Thymus (tissue), 11 donors: ENCODE measurements at regions not wholly inside any gene's neighbourhood (a gene's known extent, or its start where the extent isn't known, plus 50 kb on each side); places are given as distances from the start of the nearest gene placed in this dataset.

Experiments used
- DNase-seq, 9 donors: peaks; one replicate each; pipeline ENCODE4 v3.0.0-alpha.2; 2013; ENCODE audit warnings: low spot score in 9 of 9, low read depth in 6 of 9, missing footprints in 1 of 9
- H3K27ac ChIP-seq, 2 donors: one replicate each; pipeline ENCODE4 v1.5.1; 2013; ENCODE audit warnings: control low read depth in 1 of 2, low read depth in 1 of 2, low read length in 1 of 2, mild to moderate bottlenecking in 1 of 2, moderate library complexity in 1 of 2
- H3K27me3 ChIP-seq, 2 donors: one replicate each; pipeline ENCODE4 v1.5.1; 2013; ENCODE audit warnings: low read length in 1 of 2; ENCODE audit not compliant: control insufficient read depth in 2 of 2, insufficient read depth in 1 of 2
- H3K36me3 ChIP-seq, 2 donors: one replicate each; pipeline ENCODE4 v1.5.1; 2013; ENCODE audit warnings: low read length in 1 of 2, mild to moderate bottlenecking in 1 of 2, moderate library complexity in 1 of 2; ENCODE audit not compliant: control insufficient read depth in 2 of 2, insufficient read depth in 2 of 2
- H3K4me1 ChIP-seq, 2 donors: one replicate each; pipeline ENCODE4 v1.5.1; 2013; ENCODE audit warnings: low read length in 2 of 2; ENCODE audit not compliant: control insufficient read depth in 2 of 2, insufficient read depth in 2 of 2
- H3K4me3 ChIP-seq, 2 donors: one replicate each; pipeline ENCODE4 v1.5.1; 2013; ENCODE audit warnings: low read length in 2 of 2, control low read depth in 1 of 2, mild to moderate bottlenecking in 1 of 2
- H3K9me3 ChIP-seq, 2 donors: one replicate each; pipeline ENCODE4 v1.5.1; 2013; ENCODE audit warnings: low read length in 1 of 2, mild to moderate bottlenecking in 1 of 2; ENCODE audit not compliant: control insufficient read depth in 2 of 2, insufficient read depth in 1 of 2
- WGBS: extraction: QIAGEN DNeasy Blood & Tissue Kit; methylation state at CpG from one replicate; pipeline ENCODE4 v1.1.7; 2013; 5-methylcytosine and 5-hydroxymethylcytosine counted together
- donor health status: healthy.

DNA sequence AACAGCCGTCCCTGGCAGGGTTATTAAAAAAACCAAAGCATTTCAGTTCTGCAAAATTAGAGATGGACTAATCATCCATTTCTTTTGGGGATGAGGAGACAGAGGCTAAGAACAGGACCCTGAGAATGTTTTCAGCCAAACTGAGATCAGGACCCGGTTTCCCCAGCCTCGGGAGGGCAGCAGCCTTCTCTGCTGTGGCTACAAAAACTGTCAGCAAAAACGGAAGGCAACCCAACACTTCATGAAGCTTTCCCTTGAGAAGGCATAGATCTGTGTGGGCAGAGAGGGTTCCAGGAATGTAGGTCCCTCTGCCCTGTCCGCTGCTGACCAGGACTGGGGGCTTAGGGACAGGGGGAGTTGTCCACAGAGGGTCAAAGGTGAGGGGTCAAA lies 313.5 kb downstream of the TCERG1L start:
- H3K4me3 ChIP-seq: no peak overlapping the region
- no peaks in the 10 kb centered on the region for H3K36me3 ChIP-seq
- H3K9me3 ChIP-seq: no peaks in the 10 kb centered on the region
- WGBS: 80% methylated on average over 5 of the region's 5 CpGs
- H3K4me1 ChIP-seq: no peaks in the 10 kb centered on the region
- H3K27me3 ChIP-seq: no peaks in the 10 kb centered on the region
- no peak overlapping the region for H3K27ac ChIP-seq
- DNase-seq: no peak

DNA sequence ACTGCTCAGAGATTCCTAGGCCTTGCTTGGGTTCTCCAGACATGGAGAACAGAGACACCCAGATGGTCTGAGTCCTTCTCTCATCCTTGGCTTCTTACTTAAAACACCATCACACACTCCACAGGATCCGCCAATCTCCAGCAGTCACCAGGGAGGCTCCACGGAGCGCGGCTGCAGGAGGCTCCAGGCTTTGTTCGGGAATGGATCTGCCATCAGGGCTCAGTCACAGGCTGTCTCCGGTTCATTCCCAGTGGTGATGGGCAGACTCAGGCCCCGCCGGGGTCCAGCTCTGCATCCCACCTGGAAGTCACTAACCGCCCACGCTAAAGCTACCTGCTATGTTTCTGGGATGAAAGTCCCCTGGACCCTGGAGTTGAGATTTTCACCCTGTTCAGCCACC lies 312.9 kb downstream of the TCERG1L start:
- no peak overlapping the region for H3K4me3 ChIP-seq
- WGBS: 96% methylated on average over 10 of the region's 10 CpGs
- H3K27ac ChIP-seq: no peak overlapping the region
- H3K27me3 ChIP-seq: no peaks in the 10 kb centered on the region
- no peaks in the 10 kb centered on the region for H3K9me3 ChIP-seq
- no peak for DNase-seq
- H3K4me1 ChIP-seq: no peaks in the 10 kb centered on the region
- H3K36me3 ChIP-seq: no peaks in the 10 kb centered on the region

DNA sequence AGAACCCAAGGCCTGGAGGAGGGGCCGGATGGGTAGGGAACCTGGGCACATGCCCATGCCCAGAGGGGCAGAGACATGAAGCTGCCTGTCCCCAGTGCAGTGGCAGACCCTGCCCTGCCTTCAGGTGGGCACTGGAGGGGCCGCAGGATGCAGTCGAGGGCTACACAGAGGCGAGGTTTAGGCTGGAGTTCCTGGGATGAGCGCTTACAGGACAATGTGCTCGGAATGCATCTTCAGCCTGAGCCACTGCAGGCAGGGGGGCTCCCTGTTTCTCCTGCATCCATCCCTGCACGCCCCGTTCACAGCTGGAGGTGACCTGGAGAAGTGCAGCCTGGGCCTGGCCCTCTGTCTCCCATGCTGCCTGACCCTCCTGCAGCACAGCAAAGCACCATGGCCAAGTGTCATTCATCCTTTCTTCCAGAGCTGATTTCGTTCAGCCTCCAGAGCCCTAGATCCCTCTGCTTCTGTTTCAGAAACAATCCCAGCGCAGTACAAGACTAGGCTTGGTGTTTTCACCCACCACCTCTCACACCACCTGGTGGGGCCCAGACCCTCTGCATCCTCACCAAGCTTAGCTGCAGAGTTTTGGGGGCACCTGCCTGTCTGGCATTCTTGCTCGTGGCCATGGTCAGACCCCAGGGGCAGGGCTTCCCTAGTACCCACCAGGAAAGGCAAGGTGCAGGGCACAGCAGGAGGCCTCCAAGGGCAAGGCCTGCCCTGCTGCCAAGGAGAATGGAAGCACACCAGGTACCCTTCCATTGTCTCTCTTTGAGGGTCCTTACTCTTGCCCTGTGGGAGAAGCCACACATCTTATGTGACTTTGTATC lies 311.9 kb downstream of the TCERG1L start:
- Histone ChIP-seq H3K27me3 (no peaks in the 10 kb centered on the region), H3K4me1 (no peaks in the 10 kb centered on the region), H3K9me3 (no peaks in the 10 kb centered on the region), H3K4me3 (no peak overlapping the region), H3K27ac (no peak overlapping the region), H3K36me3 (no peaks in the 10 kb centered on the region)
- DNase-seq: no peak
- WGBS: 92% methylated on average over 11 of the region's 11 CpGs

DNA sequence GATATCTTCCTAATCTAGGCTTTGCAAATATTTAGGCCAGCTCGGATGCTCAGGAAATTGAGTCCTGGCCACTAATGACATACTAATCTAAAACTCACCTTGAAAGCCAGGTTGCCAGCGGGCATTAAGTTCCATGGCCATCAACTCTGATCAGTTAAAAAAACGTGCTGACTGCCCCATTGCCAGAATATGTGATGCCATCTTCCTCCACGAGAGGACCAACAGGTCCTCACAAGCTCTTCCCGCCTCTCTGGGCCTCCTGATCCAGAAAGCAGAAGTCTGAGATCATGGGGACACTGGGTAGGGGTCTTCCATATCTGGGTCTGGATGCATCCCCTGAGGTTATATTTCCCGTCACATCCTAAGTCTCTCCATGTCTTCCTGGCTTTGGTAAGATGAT lies 311.3 kb downstream of the TCERG1L start:
- 84% methylated on average over 6 of the region's 6 CpGs for WGBS
- Histone ChIP-seq H3K36me3 (no peaks in the 10 kb centered on the region), H3K27me3 (no peaks in the 10 kb centered on the region), H3K9me3 (no peaks in the 10 kb centered on the region), H3K4me1 (no peaks in the 10 kb centered on the region), H3K4me3 (no peak overlapping the region), H3K27ac (no peak overlapping the region)
- no peak for DNase-seq

DNA sequence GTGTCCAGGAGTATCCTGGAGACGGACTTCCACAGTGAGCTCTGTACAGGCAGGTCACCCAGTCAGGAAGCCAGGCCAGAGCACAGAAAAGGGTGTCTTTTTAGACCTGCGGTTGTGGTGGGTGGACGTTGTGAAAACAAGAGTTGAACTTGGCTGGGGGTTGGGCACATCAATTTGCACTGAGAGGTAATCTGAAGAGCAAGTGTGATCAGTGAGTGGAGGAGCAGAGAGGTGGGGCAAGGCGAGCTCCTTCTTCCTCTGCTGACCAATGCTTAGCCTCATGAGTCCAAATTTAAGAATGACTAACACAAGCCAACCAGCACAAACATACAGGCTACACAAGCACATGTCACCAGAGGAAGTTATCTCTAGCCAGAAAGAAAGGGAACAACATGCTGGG lies 310.8 kb downstream of the TCERG1L start:
- Histone ChIP-seq H3K9me3 (no peaks in the 10 kb centered on the region), H3K27ac (no peak overlapping the region), H3K4me3 (no peak overlapping the region), H3K4me1 (no peaks in the 10 kb centered on the region), H3K27me3 (no peaks in the 10 kb centered on the region), H3K36me3 (no peaks in the 10 kb centered on the region)
- 81% methylated on average over 4 of the region's 4 CpGs for WGBS
- DNase-seq: no peak

DNA sequence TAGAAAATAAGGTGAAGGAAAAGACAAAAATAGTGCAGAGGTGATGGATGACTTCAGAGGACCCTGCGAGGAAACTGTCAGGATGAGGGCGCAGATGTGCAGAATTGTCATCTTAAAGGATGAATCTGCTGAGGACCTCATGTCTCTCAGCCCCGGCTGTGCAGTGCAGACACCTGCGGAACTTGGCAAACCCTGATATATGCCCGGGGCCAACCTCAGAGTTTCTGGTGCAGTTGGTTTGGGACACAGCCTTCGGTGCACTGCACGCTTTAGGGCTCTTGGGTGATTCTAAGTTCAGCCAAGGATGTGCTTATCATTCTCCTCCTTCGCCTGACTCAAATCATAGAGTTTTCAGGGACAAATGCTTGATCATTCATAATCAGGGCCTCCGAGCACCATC lies 310.1 kb downstream of the TCERG1L start:
- Histone ChIP-seq H3K9me3 (no peaks in the 10 kb centered on the region), H3K4me3 (no peak overlapping the region), H3K36me3 (no peaks in the 10 kb centered on the region), H3K4me1 (no peaks in the 10 kb centered on the region), H3K27ac (no peak overlapping the region), H3K27me3 (no peaks in the 10 kb centered on the region)
- 78% methylated on average over 9 of the region's 9 CpGs for WGBS
- DNase-seq: no peak

DNA sequence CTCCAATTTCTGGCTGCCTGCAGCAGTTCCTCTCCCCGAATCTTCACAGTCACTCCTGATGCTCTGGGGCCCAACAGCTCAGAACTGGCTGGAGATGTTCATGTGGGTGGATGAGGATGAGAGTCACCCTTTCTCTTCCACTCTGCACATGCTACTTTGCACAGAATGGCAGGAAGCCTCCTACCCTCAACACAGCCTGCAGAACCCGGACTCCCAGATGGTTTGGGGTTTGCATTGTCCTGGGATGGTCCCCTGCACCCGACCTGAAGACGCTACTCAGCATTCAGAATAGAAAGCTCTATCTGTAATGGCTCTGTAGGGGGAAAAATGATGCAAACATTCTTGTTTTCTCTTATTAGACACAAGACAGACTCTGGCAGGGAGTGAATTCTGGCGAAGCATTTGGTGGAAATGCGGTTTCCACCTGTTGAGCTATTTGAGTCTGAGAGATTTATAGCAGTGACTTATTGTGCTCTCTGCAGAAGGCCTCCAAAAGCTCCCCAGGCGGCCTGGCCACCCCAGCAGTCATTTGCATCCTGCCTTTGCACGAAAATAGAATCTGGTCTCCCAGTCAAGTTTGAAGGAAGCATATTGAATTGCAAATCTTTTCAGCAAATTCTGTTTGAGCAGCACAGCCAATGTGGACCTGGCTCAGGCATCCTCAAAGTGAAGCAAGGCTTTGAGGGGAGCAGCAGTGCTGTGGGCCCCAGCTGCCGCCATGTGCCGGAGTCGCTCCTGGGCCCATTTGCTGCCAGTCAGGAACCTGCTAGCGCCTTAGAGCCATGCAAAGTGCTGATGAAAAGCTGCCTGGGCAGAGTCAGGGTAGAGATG lies 309.3 kb downstream of the TCERG1L start:
- no peak overlapping the region for H3K4me3 ChIP-seq
- DNase-seq: no peak
- 49% methylated on average over 12 of the region's 12 CpGs for WGBS
- no peaks in the 10 kb centered on the region for H3K27me3 ChIP-seq
- no peaks in the 10 kb centered on the region for H3K36me3 ChIP-seq
- no peak overlapping the region for H3K27ac ChIP-seq
- H3K9me3 ChIP-seq: no peaks in the 10 kb centered on the region
- no peaks in the 10 kb centered on the region for H3K4me1 ChIP-seq

DNA sequence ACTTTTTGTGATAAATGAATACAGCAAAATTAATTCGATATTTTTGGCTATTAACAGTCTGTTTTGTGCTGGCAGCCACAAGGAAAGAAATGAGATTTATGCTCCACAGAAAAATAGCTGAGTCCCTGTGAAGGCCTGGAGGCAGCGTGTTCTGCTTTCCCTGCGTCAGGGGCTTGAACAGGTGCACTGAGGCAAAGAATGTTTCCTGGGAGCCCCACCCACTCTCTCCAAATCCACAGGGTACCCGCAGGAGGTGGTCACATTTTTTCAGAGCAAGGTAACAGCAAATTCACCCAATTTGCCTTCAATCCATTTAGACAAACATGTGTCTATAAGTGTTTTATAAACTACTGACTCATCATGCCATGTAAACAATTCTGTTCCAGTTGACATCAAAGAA lies 308.1 kb downstream of the TCERG1L start:
- Histone ChIP-seq H3K9me3 (no peaks in the 10 kb centered on the region), H3K36me3 (no peaks in the 10 kb centered on the region), H3K4me1 (no peaks in the 10 kb centered on the region), H3K27me3 (no peaks in the 10 kb centered on the region), H3K27ac (no peak overlapping the region), H3K4me3 (no peak overlapping the region)
- 88% methylated on average over 4 of the region's 4 CpGs for WGBS
- no peak for DNase-seq

DNA sequence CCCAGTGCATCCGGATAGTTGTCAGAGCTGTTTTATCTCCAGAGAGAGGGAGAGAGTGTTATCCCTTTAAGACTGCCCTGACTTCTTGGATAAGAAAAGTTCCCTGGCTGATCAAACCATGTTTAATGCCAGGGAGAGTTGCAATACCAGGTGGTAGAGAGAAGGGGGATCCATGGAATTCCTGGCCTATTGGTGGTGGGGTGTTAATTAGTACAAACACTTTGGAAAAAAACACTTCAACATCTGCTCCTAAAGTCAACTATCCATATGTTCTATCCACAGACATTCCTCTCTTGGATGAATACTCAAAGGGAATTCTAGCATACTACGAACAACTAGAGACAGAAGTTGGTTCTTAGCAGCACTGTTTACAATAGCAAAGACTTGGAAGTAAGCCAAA lies 307.2 kb downstream of the TCERG1L start:
- Histone ChIP-seq H3K4me3 (no peak overlapping the region), H3K36me3 (no peaks in the 10 kb centered on the region), H3K27me3 (no peaks in the 10 kb centered on the region), H3K9me3 (no peaks in the 10 kb centered on the region), H3K27ac (no peak overlapping the region), H3K4me1 (no peaks in the 10 kb centered on the region)
- WGBS: 86% methylated on average over 2 of the region's 2 CpGs
- no peak for DNase-seq
